LoVo (cell line): ENCODE measurements at regions not wholly inside any gene's neighbourhood (a gene's known extent, or its start where the extent isn't known, plus 50 kb on each side); places are given as distances from the start of the nearest gene placed in this dataset.
A peak's percentile ranks its signal among the peaks of the same experiment; 100 is the strongest.

Source experiments
- DNase-seq: peaks from one replicate; pipeline ENCODE4 v3.0.0-alpha.2; 2016; ENCODE audit warnings: low spot score

- DNase-seq = no peak
These were observed 260.4 kb downstream of the RPLP1 start for GRCh38 chr15:69712991-69713390.

- no peak for DNase-seq
These were observed 261.3 kb downstream of the RPLP1 start for GRCh38 chr15:69713726-69714559.

- DNase-seq = no peak
These were observed 262.6 kb downstream of the RPLP1 start for GRCh38 chr15:69715210-69715609.

- DNase-seq = no peak
These were observed 265.8 kb downstream of the RPLP1 start for GRCh38 chr15:69718436-69718835.

GRCh38 chr15:69718916-69719315 lies 266.3 kb downstream of the RPLP1 start:
- no peak for DNase-seq

- no peak for DNase-seq
These were observed 267.1 kb downstream of the RPLP1 start for GRCh38 chr15:69719527-69720240.

GRCh38 chr15:69720536-69720935 lies 267.9 kb downstream of the RPLP1 start:
- DNase-seq = no peak

GRCh38 chr15:69722924-69723323 lies 270.3 kb downstream of the RPLP1 start:
- DNase-seq = no peak

GRCh38 chr15:69723404-69724096 lies 270.9 kb downstream of the RPLP1 start:
- DNase-seq = no peak

GRCh38 chr15:69724333-69724732 lies 271.7 kb downstream of the RPLP1 start:
- no peak for DNase-seq

- no peak for DNase-seq
These were observed 272.7 kb downstream of the RPLP1 start for GRCh38 chr15:69725275-69725674.

- no peak for DNase-seq
These were observed 273.3 kb downstream of the RPLP1 start for GRCh38 chr15:69725957-69726356.

GRCh38 chr15:69727121-69727924 lies 274.7 kb downstream of the RPLP1 start:
- DNase-seq = no peak

- peak; percentile 20 for DNase-seq
These were observed 276.6 kb downstream of the RPLP1 start for GRCh38 chr15:69729167-69729748.

GRCh38 chr15:69730281-69731080 lies 277.9 kb downstream of the RPLP1 start:
- no peak for DNase-seq

GRCh38 chr15:69731081-69731330 lies 278.4 kb downstream of the RPLP1 start:
- no peak for DNase-seq

GRCh38 chr15:69731581-69731980 lies 279.0 kb downstream of the RPLP1 start:
- DNase-seq = no peak

- no peak for DNase-seq
These were observed 279.5 kb downstream of the RPLP1 start for GRCh38 chr15:69732133-69732532.

GRCh38 chr15:69734699-69735098 lies 282.1 kb downstream of the RPLP1 start:
- no peak for DNase-seq

GRCh38 chr15:69735121-69735520 lies 282.5 kb downstream of the RPLP1 start:
- no peak for DNase-seq

GRCh38 chr15:69736161-69736560 lies 283.5 kb downstream of the RPLP1 start:
- no peak for DNase-seq
